HUES48 (cell line): ENCODE measurements at regions not wholly inside any gene's neighbourhood (a gene's known extent, or its start where the extent isn't known, plus 50 kb on each side); places are given as distances from the start of the nearest gene placed in this dataset.
A peak's percentile ranks its signal among the peaks of the same experiment; 100 is the strongest.
"Not testable (repeated sequence)": the region's sequence is repeated elsewhere in the genome, so short reads cannot be mapped to it uniquely, and the experiment has no call there.

Source experiments
- H3K27ac ChIP-seq: one replicate; pipeline ENCODE4 v1.7.0; 2013; ENCODE audit warnings: low read depth, low read length, inconsistent platforms
- H3K27me3 ChIP-seq: 2 replicates; pipeline ENCODE4 v1.6.1; 2013; ENCODE audit warnings: mild to moderate bottlenecking, low read length; ENCODE audit not compliant: control insufficient read depth, insufficient read depth
- H3K36me3 ChIP-seq: 2 replicates; pipeline ENCODE4 v1.6.1; 2013; ENCODE audit warnings: low read length; ENCODE audit not compliant: control insufficient read depth, insufficient read depth
- H3K4me1 ChIP-seq: 2 replicates; pipeline ENCODE4 v1.6.1; 2013; ENCODE audit warnings: mild to moderate bottlenecking, low read length; ENCODE audit not compliant: control insufficient read depth, insufficient read depth
- H3K4me3 ChIP-seq: 2 replicates; pipeline ENCODE4 v1.5.1; 2013; ENCODE audit warnings: mild to moderate bottlenecking, low read depth, low read length
- H3K9ac ChIP-seq: 2 replicates; pipeline ENCODE4 v1.6.1; 2013; ENCODE audit warnings: mild to moderate bottlenecking, low read depth, low read length, moderate library complexity
- H3K9me3 ChIP-seq: 2 replicates; pipeline ENCODE4 v1.6.1; 2013; ENCODE audit warnings: low read length; ENCODE audit not compliant: control insufficient read depth, insufficient read depth

DNA sequence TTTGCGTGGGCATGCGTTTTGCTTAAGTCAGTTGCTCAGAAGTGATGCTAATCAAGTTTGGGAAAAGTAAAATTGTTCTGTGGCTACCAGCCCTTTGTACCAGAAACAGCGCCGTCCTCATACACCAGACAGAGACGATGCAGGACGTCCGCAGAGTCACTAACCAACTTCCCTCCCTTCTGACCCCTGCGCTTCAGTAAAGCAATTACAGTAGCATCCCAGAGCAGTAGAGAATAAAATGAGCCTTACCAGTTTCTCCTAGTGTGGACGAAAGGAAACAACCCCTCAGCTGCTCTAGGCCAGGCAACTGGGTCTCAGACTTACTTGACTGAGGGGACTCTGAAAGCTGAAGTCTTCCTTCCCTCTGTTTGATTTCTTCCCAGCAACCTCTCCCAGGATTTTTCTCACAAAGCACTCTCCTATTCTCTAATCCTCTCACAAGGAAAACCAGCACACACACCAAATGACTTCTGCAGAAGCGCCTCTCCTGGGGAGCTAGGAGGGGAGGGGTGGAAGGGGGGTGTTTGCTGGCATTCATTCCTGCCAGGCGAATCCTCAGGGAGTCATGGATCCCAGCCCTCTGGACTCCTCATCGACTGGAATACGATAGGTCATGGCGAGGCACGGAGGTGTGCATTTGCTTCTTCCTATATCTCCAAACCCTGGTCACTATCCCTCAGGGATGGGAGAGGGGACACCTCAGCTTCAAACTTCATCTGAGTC lies 56.0 kb upstream of the MID1 start:
- Histone ChIP-seq H3K27ac (peak overlapping the region; percentile 52), H3K9ac (no peak overlapping the region), H3K36me3 (no peaks in the 10 kb centered on the region), H3K9me3 (no peaks in the 10 kb centered on the region), H3K27me3 (no peaks in the 10 kb centered on the region), H3K4me1 (peaks cover 54% of the 10 kb centered on the region), H3K4me3 (peak overlapping the region; percentile 44)

DNA sequence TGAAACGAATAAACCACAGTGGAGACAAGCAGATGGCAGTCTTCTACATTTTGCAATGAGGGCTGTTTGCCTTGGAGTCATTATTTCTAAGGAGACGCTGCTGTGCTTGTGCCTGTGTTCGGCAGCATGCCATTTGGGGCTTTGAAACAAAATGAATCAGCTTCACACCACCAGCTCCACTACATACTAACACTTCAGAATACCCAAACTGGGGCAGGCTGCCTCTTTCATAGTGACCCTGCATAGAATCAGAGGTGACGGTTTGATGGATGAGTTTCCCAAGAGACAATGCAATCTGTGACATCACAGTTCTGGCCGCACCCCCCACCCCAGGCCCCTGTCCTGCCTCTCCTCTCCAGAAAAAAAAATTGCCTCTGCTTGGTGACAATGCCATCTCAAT lies 57.1 kb upstream of the MID1 start:
- Histone ChIP-seq H3K27me3 (no peaks in the 10 kb centered on the region), H3K9me3 (no peaks in the 10 kb centered on the region), H3K27ac (no peak overlapping the region), H3K4me3 (no peak overlapping the region), H3K9ac (no peak overlapping the region), H3K4me1 (peaks cover 54% of the 10 kb centered on the region), H3K36me3 (no peaks in the 10 kb centered on the region)

DNA sequence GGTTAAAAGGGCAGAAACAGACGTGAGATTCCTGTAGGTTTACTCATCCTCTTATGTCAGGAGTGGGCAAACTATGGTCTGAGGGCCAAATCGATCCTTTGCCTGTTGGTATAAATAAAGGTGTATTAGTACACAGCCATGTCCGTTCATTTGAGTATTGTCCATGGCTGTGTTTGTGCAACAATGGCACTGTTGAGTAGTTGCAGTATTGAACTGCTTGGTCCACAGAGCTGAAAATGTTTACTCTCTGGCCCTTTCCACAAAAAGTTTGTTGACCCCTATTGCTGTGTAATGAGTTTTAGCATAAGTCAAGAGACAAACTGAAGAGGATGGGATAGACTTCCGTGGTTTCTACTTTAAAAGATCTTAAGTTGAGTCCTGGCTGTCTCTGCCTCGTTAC lies 59.0 kb upstream of the MID1 start:
- Histone ChIP-seq H3K9ac (no peak overlapping the region), H3K4me1 (peaks cover 49% of the 10 kb centered on the region), H3K36me3 (no peaks in the 10 kb centered on the region), H3K27ac (no peak overlapping the region), H3K27me3 (no peaks in the 10 kb centered on the region), H3K4me3 (no peak overlapping the region), H3K9me3 (no peaks in the 10 kb centered on the region)

DNA sequence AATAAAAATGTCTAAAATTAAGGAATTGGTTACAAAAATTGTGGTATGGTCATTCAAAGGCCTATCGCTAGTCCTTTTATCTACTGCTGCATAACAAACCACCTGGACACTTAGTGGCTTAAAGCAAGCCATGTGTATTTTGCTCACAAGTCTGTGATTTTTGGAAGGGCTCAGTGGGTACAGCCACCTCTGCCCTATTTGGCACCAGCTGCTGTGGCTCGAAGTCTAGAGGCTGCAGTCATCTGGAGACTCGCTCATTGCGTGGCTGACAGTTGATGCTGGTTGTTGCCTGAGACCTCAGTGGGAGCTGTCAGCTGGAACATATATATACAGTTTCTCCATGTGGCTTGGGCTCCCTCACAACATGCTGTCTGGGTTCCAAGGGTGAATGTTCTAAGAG lies 60.8 kb upstream of the MID1 start:
- H3K27ac ChIP-seq = no peak overlapping the region
- no peak overlapping the region for H3K4me3 ChIP-seq
- no peaks in the 10 kb centered on the region for H3K9me3 ChIP-seq
- peaks cover 32% of the 10 kb centered on the region for H3K4me1 ChIP-seq
- no peak overlapping the region for H3K9ac ChIP-seq
- H3K27me3 ChIP-seq = no peaks in the 10 kb centered on the region
- no peaks in the 10 kb centered on the region for H3K36me3 ChIP-seq

DNA sequence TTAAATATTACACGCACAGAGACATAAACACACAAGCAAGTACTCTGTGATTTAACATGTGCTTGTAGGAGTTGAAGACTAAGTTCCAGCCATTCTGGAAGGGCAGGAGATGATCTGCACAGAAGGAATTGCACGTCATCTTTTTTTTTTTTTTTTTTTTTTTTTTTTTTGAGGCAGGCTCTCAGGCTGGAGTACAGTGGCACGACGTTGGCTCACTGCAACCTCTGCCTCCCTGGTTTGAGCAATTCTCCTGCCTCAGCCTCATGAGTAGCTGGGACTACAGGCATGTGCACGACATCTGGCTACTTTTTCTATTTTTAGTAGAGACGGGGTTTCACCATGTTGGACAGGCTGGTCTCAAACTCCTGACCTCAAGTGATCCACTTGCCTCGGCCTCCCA lies 63.2 kb upstream of the MID1 start:
- H3K36me3 ChIP-seq, H3K27ac ChIP-seq, H3K9ac ChIP-seq, H3K4me3 ChIP-seq, H3K27me3 ChIP-seq, H3K9me3 ChIP-seq: not testable (repeated sequence)
- H3K4me1 ChIP-seq = peaks cover 16% of the 10 kb centered on the region

DNA sequence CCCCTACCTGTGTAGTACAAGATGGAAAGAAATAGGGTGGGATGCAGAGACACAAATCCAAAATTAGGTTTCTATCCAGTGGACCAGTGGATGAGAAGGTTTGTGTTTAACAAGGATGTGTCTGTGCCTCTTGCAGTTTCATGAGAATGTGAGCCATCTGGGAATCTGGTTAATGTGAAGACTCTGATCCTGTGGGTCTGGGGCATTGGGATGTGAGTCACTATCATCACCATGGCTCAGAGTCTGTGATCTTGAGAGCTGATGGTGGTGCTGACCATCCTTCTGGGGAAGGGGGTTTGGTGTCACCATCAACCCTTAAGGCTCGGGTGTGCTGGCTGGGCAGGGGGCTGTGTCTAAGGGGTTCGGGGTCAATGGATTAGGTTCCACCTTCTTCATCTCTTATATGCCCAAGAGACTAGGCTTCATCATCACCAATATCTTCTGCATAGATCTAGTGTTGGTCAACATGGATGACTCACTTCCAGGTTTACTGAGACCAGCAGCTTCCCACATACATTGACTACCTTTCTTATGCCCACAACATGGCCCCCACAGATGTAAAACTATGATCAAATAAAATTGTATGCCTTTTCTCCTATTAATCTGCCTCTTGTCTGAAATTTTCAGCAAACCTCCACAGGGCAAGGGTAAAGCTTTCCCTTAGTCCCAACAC lies 65.7 kb upstream of the MID1 start:
- H3K36me3 ChIP-seq = no peaks in the 10 kb centered on the region
- no peaks in the 10 kb centered on the region for H3K4me1 ChIP-seq
- no peak overlapping the region for H3K4me3 ChIP-seq
- H3K27me3 ChIP-seq = no peaks in the 10 kb centered on the region
- H3K9me3 ChIP-seq = peaks cover under 1% of the 10 kb centered on the region; the same call in 1 of the 2 replicates
- H3K9ac ChIP-seq = no peak overlapping the region
- no peak overlapping the region for H3K27ac ChIP-seq

DNA sequence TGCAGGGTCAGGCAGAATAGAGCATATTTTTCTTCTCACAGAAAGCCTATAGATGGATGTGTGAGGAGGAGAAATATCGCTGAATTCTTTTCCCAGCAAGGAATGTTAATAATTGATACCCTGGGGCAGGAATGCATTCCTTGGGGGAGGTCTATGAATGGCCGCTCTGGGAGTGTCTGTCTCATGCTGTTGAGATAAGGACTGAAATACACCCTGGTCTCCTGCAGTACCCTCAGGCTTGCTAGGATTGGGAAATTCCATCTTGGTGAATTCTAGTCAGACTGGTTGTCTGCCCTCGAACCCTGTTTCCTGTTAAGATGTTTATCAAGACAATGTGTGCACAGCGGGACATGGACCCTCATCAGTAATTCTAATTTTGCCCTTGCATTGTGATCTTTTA lies 71.4 kb upstream of the MID1 start:
- not testable (repeated sequence) for H3K4me1 ChIP-seq, H3K9ac ChIP-seq, H3K4me3 ChIP-seq, H3K36me3 ChIP-seq, H3K27me3 ChIP-seq, H3K27ac ChIP-seq
- H3K9me3 ChIP-seq = peaks cover 24% of the 10 kb centered on the region

DNA sequence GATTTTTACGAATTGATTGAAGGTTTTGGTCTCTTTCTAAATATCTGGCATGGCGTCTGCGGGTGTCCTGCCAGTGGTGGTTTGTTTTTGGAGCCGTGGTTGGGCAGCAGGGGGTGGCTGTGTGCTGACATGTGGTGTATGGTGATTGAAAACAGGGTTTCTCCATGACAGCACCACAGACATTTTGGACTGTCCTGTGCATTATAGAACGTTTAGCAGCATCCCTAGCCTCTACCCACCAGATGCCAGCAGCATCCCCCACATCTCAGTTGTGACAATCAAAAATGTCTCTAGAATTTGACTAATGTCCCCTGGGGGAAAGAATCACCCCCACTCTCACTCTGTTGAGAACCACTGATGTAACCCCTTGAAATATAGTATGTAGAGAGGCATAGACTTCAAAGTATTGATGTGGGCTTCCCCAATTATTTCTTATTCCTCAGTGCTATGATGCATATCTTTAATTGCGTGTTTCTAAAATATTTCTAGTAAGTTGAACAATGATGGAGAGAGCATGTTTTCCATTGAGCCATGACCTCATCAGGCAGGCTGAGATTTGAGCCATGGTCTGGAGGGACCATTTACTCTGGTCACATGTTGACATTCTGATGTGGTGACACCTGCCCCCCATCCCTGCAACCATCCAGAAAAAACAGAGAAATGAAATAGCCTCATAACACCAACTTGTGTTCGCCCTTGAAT lies 77.4 kb upstream of the MID1 start:
- no peak overlapping the region for H3K9ac ChIP-seq
- H3K4me1 ChIP-seq = 0 out of 2 replicates have a peak, but pooled peaks cover 5% of the 10 kb centered on the region
- no peak overlapping the region for H3K27ac ChIP-seq
- peaks cover 10% of the 10 kb centered on the region for H3K9me3 ChIP-seq
- H3K27me3 ChIP-seq = no peaks in the 10 kb centered on the region
- no peaks in the 10 kb centered on the region for H3K36me3 ChIP-seq
- H3K4me3 ChIP-seq = no peak overlapping the region

DNA sequence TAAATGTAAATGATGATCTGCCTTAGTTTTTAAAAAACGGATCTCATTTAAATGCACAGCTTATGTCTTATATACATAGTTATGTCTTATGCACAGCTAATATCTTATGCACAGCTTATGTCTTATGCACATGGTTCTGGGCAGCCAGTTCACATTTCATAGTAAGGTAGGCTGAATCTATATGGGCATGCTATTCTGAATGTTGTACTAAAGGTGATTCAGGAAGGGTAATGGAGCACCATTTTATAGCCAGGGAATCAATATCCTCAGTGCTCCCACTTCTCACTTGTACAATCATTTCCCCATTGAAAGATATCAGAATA lies 77.9 kb upstream of the MID1 start:
- Histone ChIP-seq H3K4me1 (0 out of 2 replicates have a peak, but pooled peaks cover 5% of the 10 kb centered on the region), H3K27me3 (no peaks in the 10 kb centered on the region), H3K36me3 (no peaks in the 10 kb centered on the region), H3K4me3 (no peak overlapping the region), H3K9me3 (peaks cover 5% of the 10 kb centered on the region; the same call in 1 of the 2 replicates), H3K9ac (no peak overlapping the region), H3K27ac (no peak overlapping the region)

DNA sequence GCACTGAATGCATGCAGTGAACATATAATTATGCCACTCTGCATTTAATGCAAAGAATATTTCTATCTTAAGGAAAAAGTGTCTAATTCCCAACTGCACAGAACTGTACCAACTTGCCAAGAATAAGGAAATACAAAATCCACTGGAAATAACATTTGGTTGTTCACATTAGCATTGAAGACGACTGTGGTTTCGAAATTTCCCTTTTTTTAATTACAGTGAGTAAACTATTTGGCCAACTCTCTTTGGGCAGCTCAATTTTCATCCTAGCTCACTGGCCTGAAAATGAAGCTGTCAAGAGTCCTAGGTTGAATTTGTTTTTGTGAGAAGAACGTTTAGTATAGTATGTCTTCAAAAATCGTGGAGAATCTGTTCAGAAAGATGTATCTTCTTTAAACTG lies 81.6 kb upstream of the MID1 start:
- H3K9me3 ChIP-seq = no peaks in the 10 kb centered on the region
- H3K4me1 ChIP-seq = 0 out of 2 replicates have a peak, but pooled peaks cover 3% of the 10 kb centered on the region
- H3K27ac ChIP-seq = no peak overlapping the region
- no peaks in the 10 kb centered on the region for H3K36me3 ChIP-seq
- no peaks in the 10 kb centered on the region for H3K27me3 ChIP-seq
- H3K4me3 ChIP-seq = no peak overlapping the region
- H3K9ac ChIP-seq = no peak overlapping the region

DNA sequence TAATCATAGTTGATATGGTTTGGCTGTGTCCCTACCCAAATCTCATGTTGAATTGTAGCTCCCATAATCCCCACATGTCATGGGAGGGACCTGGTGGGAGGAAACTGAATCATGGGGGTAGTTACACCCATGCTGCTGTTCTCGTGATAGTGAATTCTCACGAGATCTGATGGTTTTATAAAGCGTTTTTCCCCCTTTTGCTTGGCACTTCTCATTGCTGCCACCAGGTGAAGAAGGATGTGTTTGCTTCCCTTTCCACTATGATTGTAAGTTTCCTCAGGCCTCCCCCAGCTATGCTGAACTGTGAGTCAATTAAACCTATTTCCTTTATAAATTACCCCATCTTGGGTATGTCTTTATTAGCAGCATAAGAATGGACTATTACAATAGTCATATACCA lies 86.0 kb upstream of the MID1 start:
- H3K4me1 ChIP-seq = peaks cover 15% of the 10 kb centered on the region
- H3K36me3 ChIP-seq, H3K4me3 ChIP-seq, H3K9me3 ChIP-seq, H3K27ac ChIP-seq, H3K9ac ChIP-seq, H3K27me3 ChIP-seq: not testable (repeated sequence)
